Endothelial cell of umbilical vein (primary cell): ENCODE measurements at regions not wholly inside any gene's neighbourhood (a gene's known extent, or its start where the extent isn't known, plus 50 kb on each side); places are given as distances from the start of the nearest gene placed in this dataset.

ENCODE experiments used
- BruUV-seq: library from RNA; stranded (reverse); fragments of 400-500 nt; replicated peaks from 2 replicates; lab custom pipeline; 2021; lab: Mats Ljungman, UMichigan
- CTCF ChIA-PET: fragments of 300-600, 350-600 bp; sonication (Branson Sonifier 250); formaldehyde crosslinking; loops from one replicate; lab custom pipeline; 2021; ENCODE audit warnings: antibody characterized with exemption, inconsistent platforms; lab: Charles Lee
- POLR2A ChIA-PET: fragments of 300-600, 350-600 bp; sonication (Branson Sonifier 250); formaldehyde crosslinking; loops from one replicate; lab custom pipeline; 2021; ENCODE audit warnings: antibody characterized with exemption, inconsistent platforms; lab: Charles Lee
- DNase-seq: peaks from one replicate; pipeline ENCODE4 v3.0.0-alpha.2; 2011; ENCODE audit warnings: low read depth, low spot score
- FAIRE-seq: peaks from 2 replicates; lab custom pipeline; 2011; peaks lifted over from hg19 to GRCh38; lab: Jason Lieb, UNC
- H2AFZ ChIP-seq: 2 replicates; pipeline ENCODE4 v1.6.0; 2012; ENCODE audit warnings: low read depth, low read length, control low read depth, inconsistent platforms
- H3K27ac ChIP-seq: 2 replicates; pipeline ENCODE4 v1.5.1; 2011; ENCODE audit warnings: low read depth, mild to moderate bottlenecking, control low read depth, low read length, moderate library complexity; ENCODE audit not compliant: insufficient read depth
- H3K27me3 ChIP-seq, 2 experiments: 2 replicates each; pipeline versions ENCODE4 v1.6.0 to v1.6.1; 2011; ENCODE audit warnings: low read length in 2 of 2, mixed read lengths in 1 of 2; ENCODE audit not compliant: control insufficient read depth in 2 of 2, insufficient read depth in 2 of 2
- H3K36me3 ChIP-seq, 2 experiments: 2 replicates in 1 of 2; 3 replicates in 1 of 2; pipeline ENCODE4 v1.5.1; 2011; ENCODE audit warnings: low read length in 2 of 2, mild to moderate bottlenecking in 1 of 2, moderate library complexity in 1 of 2; ENCODE audit not compliant: control insufficient read depth in 2 of 2, insufficient read depth in 2 of 2; ENCODE audit errors: extremely low read depth in 1 of 2
- H3K4me1 ChIP-seq: 3 replicates; pipeline ENCODE4 v1.5.1; 2011; ENCODE audit warnings: mild to moderate bottlenecking, low read length; ENCODE audit not compliant: control insufficient read depth, insufficient read depth; ENCODE audit errors: extremely low read depth
- H3K4me2 ChIP-seq: 2 replicates; pipeline ENCODE4 v1.6.1; 2011; ENCODE audit warnings: low read length, control low read depth, mixed read lengths; ENCODE audit not compliant: insufficient read depth
- H3K4me3 ChIP-seq, 3 experiments: fragments of 200-600 bp in 1 of 3; sonication (generic), shearing (Covaris generic) in 1 of 3; replicated peaks in 1 of 3; 2 replicates each; pipeline ENCODE4 v1.5.1; 2011 to 2016; ENCODE audit warnings: control low read depth in 3 of 3, low read length in 3 of 3, mild to moderate bottlenecking in 2 of 3, inconsistent platforms in 1 of 3, low read depth in 1 of 3, moderate library complexity in 1 of 3; ENCODE audit not compliant: insufficient read depth in 1 of 3
- H3K79me2 ChIP-seq: 2 replicates; pipeline ENCODE4 v1.6.0; 2012; ENCODE audit warnings: low read length, inconsistent platforms; ENCODE audit not compliant: control insufficient read depth, insufficient read depth
- H3K9ac ChIP-seq: replicated peaks from 2 replicates; pipeline ENCODE3; 2011; ENCODE audit warnings: low read length, control low read depth; ENCODE audit not compliant: insufficient read depth; ENCODE audit errors: extremely low read depth
- H3K9me1 ChIP-seq: replicated peaks from 3 replicates; pipeline ENCODE4 v1.6.0; 2011; ENCODE audit warnings: mild to moderate bottlenecking, low read length; ENCODE audit not compliant: control insufficient read depth, insufficient read depth; ENCODE audit errors: extremely low read depth
- H3K9me3 ChIP-seq: replicated peaks from 2 replicates; pipeline ENCODE4 v1.5.1; 2012; ENCODE audit warnings: low read length, inconsistent platforms; ENCODE audit not compliant: control insufficient read depth, insufficient read depth
- H4K20me1 ChIP-seq: replicated peaks from 2 replicates; pipeline ENCODE3; 2011; ENCODE audit warnings: mild to moderate bottlenecking, low read length; ENCODE audit not compliant: control insufficient read depth, insufficient read depth; ENCODE audit errors: extremely low read depth
- EZH2 ChIP-seq: IDR thresholded peaks from 2 replicates; pipeline ENCODE4 v1.6.1; 2012; ENCODE audit warnings: borderline replicate concordance, low read depth, mild to moderate bottlenecking, moderate library complexity, low read length, inconsistent platforms; ENCODE audit not compliant: severe bottlenecking
- FOS ChIP-seq: IDR thresholded peaks from 2 replicates; pipeline ENCODE4 v1.6.1; 2011; ENCODE audit warnings: mild to moderate bottlenecking, low read length, moderate library complexity, borderline replicate concordance; ENCODE audit not compliant: insufficient read depth
- GATA2 ChIP-seq: IDR thresholded peaks from 2 replicates; pipeline ENCODE4 v1.7.0; 2011; ENCODE audit warnings: low read depth, mild to moderate bottlenecking, moderate library complexity, mixed read lengths, low read length; ENCODE audit not compliant: insufficient read length, insufficient read depth
- JUN ChIP-seq: IDR thresholded peaks from 2 replicates; pipeline ENCODE4 v1.6.1; 2011; ENCODE audit warnings: borderline replicate concordance, low read depth; ENCODE audit not compliant: insufficient read length, insufficient read depth
- MYC ChIP-seq: IDR thresholded peaks from one replicate; pipeline ENCODE4 v1.6.1; 2011; ENCODE audit warnings: mild to moderate bottlenecking, low read depth, low read length
- POLR2A ChIP-seq: IDR thresholded peaks from 2 replicates; pipeline ENCODE4 v1.6.1; 2012; ENCODE audit warnings: low read depth, mild to moderate bottlenecking, control low read depth, low read length
- POLR2AphosphoS5 ChIP-seq: IDR thresholded peaks from 2 replicates; pipeline ENCODE4 v1.6.1; 2012; ENCODE audit warnings: low read depth, mild to moderate bottlenecking, control low read depth, low read length, moderate library complexity; ENCODE audit not compliant: insufficient read depth
- dilution Hi-C: fragments of 300-500 bp; cut with MboI; formaldehyde crosslinking; loops from one replicate; pipeline ENCODE4 v1.15.0; 2019; ENCODE audit warnings: low sequenced_read_pairs; ENCODE audit not compliant: extremely low pct_ligation_motif_present
- intact Hi-C: fragments of 100-400 bp; cut with micrococcal nuclease; formaldehyde crosslinking; loops from one replicate; pipeline ENCODE4 v1.10.0; 2022
- TF ChIP-seq, protein P1 (sequence below): IDR thresholded peaks from 2 replicates; pipeline ENCODE4 v1.6.1; 2011; ENCODE audit not compliant: insufficient read depth, insufficient read length
- TF ChIP-seq, protein P2 (sequence below), 2 donors: IDR thresholded peaks; 1 replicate in 1 of 2; 2 replicates in 1 of 2; pipeline ENCODE4 v1.5.1; 2011; ENCODE audit warnings: low read length in 2 of 2, mild to moderate bottlenecking in 2 of 2, moderate library complexity in 2 of 2, control low read depth in 1 of 2, inconsistent platforms in 1 of 2, low read depth in 1 of 2; ENCODE audit not compliant: insufficient read depth in 1 of 2; ENCODE audit errors: extremely low read depth in 1 of 2

DNA sequence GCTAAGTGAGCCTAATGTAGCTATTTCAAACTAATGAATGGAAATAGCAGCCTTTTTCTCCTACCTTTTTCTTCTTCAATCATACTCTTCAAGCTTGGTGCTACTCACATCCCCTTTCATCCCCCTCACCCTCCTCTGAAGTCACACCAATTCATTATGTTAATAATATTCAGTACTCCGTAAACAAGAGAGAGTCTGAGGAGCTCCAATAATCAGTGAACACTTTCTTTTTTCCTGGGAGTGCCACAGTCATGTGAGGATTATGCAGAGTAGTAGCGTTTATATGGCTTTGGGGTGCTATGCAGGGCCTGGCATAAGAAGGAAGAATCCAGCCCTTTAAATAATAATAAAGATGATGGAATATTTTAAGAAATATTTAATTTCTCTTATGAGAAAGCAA, 354.3 kb upstream of the CTNND2 start:
- FAIRE-seq, result no peak
- no peaks in the 10 kb centered on the region for H3K27me3 ChIP-seq
- TF ChIP-seq POLR2AphosphoS5 (no peak), EZH2 (no peak), JUN (no peak), POLR2A (no peak), GATA2 (no peak), MYC (no peak), FOS (no peak)
- TF ChIP-seq, protein P1, sequence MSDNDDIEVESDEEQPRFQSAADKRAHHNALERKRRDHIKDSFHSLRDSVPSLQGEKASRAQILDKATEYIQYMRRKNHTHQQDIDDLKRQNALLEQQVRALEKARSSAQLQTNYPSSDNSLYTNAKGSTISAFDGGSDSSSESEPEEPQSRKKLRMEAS, result no peak
- TF ChIP-seq, protein P2, sequence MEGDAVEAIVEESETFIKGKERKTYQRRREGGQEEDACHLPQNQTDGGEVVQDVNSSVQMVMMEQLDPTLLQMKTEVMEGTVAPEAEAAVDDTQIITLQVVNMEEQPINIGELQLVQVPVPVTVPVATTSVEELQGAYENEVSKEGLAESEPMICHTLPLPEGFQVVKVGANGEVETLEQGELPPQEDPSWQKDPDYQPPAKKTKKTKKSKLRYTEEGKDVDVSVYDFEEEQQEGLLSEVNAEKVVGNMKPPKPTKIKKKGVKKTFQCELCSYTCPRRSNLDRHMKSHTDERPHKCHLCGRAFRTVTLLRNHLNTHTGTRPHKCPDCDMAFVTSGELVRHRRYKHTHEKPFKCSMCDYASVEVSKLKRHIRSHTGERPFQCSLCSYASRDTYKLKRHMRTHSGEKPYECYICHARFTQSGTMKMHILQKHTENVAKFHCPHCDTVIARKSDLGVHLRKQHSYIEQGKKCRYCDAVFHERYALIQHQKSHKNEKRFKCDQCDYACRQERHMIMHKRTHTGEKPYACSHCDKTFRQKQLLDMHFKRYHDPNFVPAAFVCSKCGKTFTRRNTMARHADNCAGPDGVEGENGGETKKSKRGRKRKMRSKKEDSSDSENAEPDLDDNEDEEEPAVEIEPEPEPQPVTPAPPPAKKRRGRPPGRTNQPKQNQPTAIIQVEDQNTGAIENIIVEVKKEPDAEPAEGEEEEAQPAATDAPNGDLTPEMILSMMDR (IDR thresholded peaks at IDR 0.05; ENCODE audit: extremely low read depth in 1 of 2, insufficient read depth in 1 of 2, low read depth in 1 of 2, low read length in 2 of 2), result no peak
- BruUV-seq, result no TSS peak
- DNase-seq, result no peak
- no peak overlapping the region for H2AFZ ChIP-seq
- no peaks in the 10 kb centered on the region for H3K36me3 ChIP-seq
- H3K9me1 ChIP-seq, result no peaks in the 10 kb centered on the region
- ChIA-PET POLR2A (no interaction called here), CTCF (no interaction called here)
- intact Hi-C loops (no loop called here), dilution Hi-C loops (no loop called here)
- H4K20me1 ChIP-seq, result no peaks in the 10 kb centered on the region
- no peaks in the 10 kb centered on the region for H3K79me2 ChIP-seq
- H3K4me2 ChIP-seq, result no peak overlapping the region
- no peak overlapping the region for H3K27ac ChIP-seq
- no peak overlapping the region for H3K4me3 ChIP-seq
- H3K9me3 ChIP-seq, result no peaks in the 10 kb centered on the region
- no peak overlapping the region for H3K9ac ChIP-seq
- H3K4me1 ChIP-seq, result no peaks in the 10 kb centered on the region
